DMS153 treated with DMSO at 0.1 percent for 48 hours (cell line): ENCODE measurements at regions not wholly inside any gene's neighbourhood (a gene's known extent, or its start where the extent isn't known, plus 50 kb on each side); places are given as distances from the start of the nearest gene placed in this dataset.

Experiments
- DNase-seq: peaks from one replicate; lab custom pipeline; 2025; ENCODE audit not compliant: unreplicated experiment; lab: John Stamatoyannopoulos, UW

DNA sequence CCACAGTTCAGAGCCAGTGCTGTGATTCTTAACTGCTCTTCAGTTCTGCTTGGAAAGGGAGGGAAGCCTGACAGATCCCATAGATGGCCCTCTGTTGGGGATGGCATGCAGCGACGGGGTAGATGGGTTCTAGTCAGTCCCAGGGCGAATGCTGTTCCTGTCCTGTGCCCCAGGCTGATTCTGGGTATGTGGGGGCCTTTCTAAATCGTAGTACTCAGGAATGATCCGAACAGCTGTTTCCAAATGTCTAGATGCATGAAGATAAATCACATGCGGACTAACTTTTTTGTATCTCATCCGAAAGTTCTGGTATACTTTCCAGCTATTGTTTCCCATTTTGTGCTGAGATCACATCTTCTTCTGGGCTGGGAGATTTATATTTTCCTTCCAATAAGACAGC is 186.0 kb upstream of the MKI67 start:
- no peak for DNase-seq

DNA sequence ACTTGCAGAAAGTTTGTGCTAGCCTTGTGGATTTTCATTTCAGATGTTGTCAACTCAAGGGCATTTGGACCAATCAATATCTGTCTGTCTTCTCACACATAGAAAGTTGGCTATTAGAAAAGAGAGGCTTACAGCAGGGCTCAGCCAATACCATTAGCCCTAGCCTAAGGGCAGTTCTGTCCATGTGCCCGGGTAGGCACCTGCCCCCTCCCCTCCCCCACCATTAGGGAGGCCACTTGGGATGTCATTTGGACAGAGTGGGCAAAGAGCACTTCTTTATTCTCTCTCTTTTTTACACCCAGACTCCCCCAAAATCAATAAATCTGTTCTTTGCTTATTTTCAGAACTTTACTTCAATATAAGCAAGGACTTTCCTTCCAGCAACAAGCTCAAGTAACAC is 188.5 kb upstream of the MKI67 start:
- DNase-seq = no peak

GRCh38 chr10:128316121-128316726 is 190.0 kb upstream of the MKI67 start:
- no peak for DNase-seq

- DNase-seq = no peak
These were observed 190.7 kb upstream of the MKI67 start for GRCh38 chr10:128316925-128317324.

DNA sequence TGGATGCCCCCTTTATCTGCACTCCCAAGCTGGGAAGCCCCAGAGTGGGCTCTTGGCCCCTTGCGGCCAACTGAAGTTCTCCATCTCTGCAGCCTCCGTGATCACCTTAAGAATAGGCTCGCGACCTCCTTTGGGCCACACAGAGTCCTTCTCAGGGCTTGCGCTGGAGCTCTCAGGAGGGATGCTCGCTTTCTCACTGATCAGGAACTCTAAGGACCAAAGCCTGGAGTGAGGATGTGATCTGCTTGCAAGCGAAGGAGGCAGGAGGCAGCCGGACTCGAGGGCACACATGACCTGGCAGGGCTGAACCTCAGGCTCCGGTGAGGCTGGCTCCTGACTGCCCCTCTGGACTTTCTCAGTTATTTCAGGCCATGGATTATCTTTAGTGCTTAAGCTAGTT is 192.1 kb upstream of the MKI67 start:
- DNase-seq = no peak

- peak; percentile 26 for DNase-seq
These were observed 192.7 kb upstream of the MKI67 start for GRCh38 chr10:128318913-128319312.

DNA sequence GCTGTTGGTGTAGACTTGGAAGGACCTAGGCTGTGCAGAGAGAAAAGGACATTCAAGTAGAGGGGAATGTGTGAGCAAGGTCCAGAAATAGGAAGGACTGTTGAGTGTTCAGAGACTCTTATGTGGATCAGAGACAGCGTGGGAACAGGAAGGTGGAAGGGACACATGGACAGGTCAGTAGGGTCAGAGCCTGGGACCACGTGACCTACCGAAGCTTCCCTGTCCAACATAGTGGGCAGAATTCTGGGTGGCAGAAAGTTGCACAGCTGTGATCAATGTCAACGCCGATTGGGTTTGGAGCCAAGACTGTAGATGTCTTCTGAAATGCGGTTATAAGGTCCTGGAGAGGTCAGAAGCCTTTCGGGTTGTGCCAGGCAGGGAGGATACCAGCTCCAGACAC is 195.9 kb upstream of the MKI67 start:
- no peak for DNase-seq

- DNase-seq = no peak
These were observed 196.7 kb upstream of the MKI67 start for GRCh38 chr10:128322950-128323349.

GRCh38 chr10:128324058-128324827 is 198.0 kb upstream of the MKI67 start:
- no peak for DNase-seq

GRCh38 chr10:128325788-128326187 is 199.6 kb upstream of the MKI67 start:
- DNase-seq = no peak

- DNase-seq = no peak
These were observed 200.0 kb upstream of the MKI67 start for GRCh38 chr10:128326251-128326650.

GRCh38 chr10:128326851-128327250 is 200.6 kb upstream of the MKI67 start:
- DNase-seq = no peak

GRCh38 chr10:128336401-128336800 is 210.2 kb upstream of the MKI67 start:
- DNase-seq = no peak

DNA sequence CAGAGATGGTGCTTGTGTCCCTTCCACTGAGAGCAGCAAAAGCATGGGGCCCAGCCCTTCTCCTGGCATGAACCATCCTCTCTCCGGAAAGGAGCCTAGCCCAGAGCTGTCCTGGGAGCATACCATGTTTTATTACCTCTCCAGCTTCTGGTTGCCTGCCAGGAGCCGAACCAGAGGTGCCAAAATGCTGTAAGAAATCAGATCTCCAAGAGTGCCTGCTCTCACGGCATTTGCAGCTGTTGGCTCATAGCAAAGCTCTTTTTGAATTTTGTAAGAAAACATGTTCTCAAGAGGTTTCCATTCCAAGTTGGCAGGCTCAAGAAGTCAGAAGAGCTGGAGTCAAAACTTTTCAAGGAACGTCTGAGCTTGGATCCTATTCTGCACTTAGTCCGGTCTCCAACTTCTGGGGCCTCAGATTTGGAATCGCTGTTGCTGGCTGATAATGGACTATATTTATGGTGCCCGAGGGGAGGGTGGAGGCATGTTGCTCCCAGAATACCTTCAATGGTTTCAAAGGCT is 211.7 kb upstream of the MKI67 start:
- no peak for DNase-seq

DNA sequence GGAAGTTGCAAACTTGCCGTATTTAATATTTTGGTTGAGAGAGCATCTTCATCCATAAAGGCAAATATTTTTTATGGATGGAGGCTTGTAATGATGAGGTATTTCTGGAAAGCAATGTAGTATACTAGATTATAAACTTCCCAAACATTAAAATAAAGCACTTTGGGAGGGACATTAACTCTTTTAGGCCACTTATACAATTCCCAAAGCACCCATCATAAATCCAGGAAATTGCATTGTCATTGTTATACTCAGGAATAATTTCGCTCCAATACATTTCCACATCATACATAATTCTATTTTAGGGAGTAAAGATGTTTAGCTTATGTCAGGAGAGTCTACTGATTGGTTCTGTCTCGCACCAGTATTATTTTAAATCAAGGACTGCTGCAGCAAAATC is 212.7 kb upstream of the MKI67 start:
- DNase-seq = no peak

- DNase-seq = no peak
These were observed 213.5 kb upstream of the MKI67 start for GRCh38 chr10:128339753-128340152.

- no peak for DNase-seq
These were observed 219.1 kb upstream of the MKI67 start for GRCh38 chr10:128345353-128345752.

- DNase-seq = no peak
These were observed 234.6 kb upstream of the MKI67 start for GRCh38 chr10:128360783-128361182.

DNA sequence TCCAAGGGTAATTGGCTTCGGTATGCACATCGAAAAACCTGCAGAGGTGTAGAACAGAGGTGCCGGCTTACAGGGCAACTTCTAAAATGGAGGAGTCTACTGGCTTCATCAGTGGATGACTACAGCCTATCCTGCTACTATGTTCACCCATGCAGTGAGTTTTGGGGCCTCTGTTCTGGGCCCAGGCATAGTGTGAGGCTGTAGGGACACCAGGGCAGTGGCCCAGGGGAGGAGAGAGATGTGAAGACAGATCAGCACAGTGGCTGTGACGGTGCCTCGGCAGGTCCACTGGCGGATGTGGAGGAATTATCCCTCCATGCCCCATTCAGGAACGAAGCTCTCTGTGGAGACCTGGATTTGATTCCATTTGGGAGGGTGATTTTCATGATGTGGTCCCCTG is 235.3 kb upstream of the MKI67 start:
- DNase-seq = no peak

DNA sequence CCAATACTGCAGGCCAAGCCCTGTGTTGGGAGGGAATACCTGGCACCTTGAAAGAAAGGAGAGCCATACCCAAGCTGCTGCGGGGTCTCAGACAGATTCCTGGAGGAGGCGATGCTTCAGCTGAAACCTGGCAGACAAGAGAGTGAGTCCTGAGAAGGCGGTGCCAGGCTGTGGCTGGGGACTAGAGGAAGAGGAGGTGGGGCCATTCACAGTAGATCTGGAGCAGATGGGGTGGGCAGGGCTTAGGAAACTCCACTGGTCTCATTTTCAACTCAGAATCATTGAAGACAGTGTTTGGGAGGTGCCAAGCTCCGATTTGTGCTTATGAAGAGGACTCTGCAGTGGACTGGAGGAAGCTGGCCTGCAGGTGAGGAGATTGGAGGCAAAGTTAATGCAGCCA is 236.3 kb upstream of the MKI67 start:
- no peak for DNase-seq

DNA sequence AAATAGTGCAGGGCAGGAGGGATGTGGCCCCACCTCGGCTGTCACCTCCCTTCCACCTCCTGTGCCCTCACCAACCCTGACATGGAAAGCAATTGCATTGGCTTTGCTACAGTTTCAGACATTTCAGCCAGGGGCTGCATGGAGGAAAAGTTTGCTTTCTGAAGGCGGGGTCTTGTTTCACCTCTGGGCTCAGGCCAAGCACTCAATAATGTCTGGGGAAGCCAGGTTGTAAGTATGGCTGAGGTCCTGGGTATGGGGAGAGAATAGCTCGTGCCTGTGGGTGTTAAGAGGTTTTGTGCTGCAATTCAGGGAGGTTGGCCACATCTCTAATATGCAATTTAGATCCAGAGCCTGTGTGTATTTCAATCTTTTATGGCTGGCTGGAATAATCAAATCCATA is 238.4 kb upstream of the MKI67 start:
- DNase-seq = no peak

GRCh38 chr10:128365156-128365725 is 239.0 kb upstream of the MKI67 start:
- DNase-seq = no peak
